ENCODE measurements at regions not wholly inside any gene's neighbourhood (a gene's known extent, or its start where the extent isn't known, plus 50 kb on each side); places are given as distances from the start of the nearest gene placed in this dataset.

GRCh38 chr20:40591536-40591935, 97.5 kb downstream of the MAFB start:
- H3K4me3 ChIP-seq (ENCODE audit: low read depth, low read length), result no peak overlapping the region
- DNase-seq (ENCODE audit: low read depth), result no peak
- TF ChIP-seq CTCF (conservative IDR thresholded peaks at IDR 0.05; ENCODE audit: low read depth, low read length), result no peak

- no peak for TF ChIP-seq CTCF (conservative IDR thresholded peaks at IDR 0.05; ENCODE audit: low read depth, low read length)
- H3K4me3 ChIP-seq (ENCODE audit: low read depth, low read length), result no peak overlapping the region
- DNase-seq (ENCODE audit: low read depth), result no peak
Measured at GRCh38 chr20:40591119-40591518, 97.9 kb downstream of the MAFB start.

- no peak for TF ChIP-seq CTCF (conservative IDR thresholded peaks at IDR 0.05; ENCODE audit: low read depth, low read length)
- no peak overlapping the region for H3K4me3 ChIP-seq (ENCODE audit: low read depth, low read length)
- DNase-seq (ENCODE audit: low read depth), result no peak
Measured at GRCh38 chr20:40589581-40589980, 99.5 kb downstream of the MAFB start.

- no peak for TF ChIP-seq CTCF (conservative IDR thresholded peaks at IDR 0.05; ENCODE audit: low read depth, low read length)
- DNase-seq (ENCODE audit: low read depth), result no peak
- no peak overlapping the region for H3K4me3 ChIP-seq (ENCODE audit: low read depth, low read length)
Measured at GRCh38 chr20:40588891-40589290, 100.1 kb downstream of the MAFB start.

GRCh38 chr20:40587038-40587437, 102.0 kb downstream of the MAFB start:
- no peak for DNase-seq (ENCODE audit: low read depth)
- TF ChIP-seq CTCF (conservative IDR thresholded peaks at IDR 0.05; ENCODE audit: low read depth, low read length), result no peak
- H3K4me3 ChIP-seq (ENCODE audit: low read depth, low read length), result no peak overlapping the region

GRCh38 chr20:40584130-40584809, 104.8 kb downstream of the MAFB start:
- no peak for TF ChIP-seq CTCF (conservative IDR thresholded peaks at IDR 0.05; ENCODE audit: low read depth, low read length)
- DNase-seq (ENCODE audit: low read depth), result no peak
- no peak overlapping the region for H3K4me3 ChIP-seq (ENCODE audit: low read depth, low read length)

GRCh38 chr20:40583636-40584035, 105.4 kb downstream of the MAFB start:
- no peak overlapping the region for H3K4me3 ChIP-seq (ENCODE audit: low read depth, low read length)

More at GRCh38 chr20:40583636-40584035, 105.4 kb downstream of the MAFB start:
- no peak for DNase-seq (ENCODE audit: low read depth)
- no peak for TF ChIP-seq CTCF (conservative IDR thresholded peaks at IDR 0.05; ENCODE audit: low read depth, low read length)

All from epithelial cell of proximal tubule (primary cell).